GM23248 (cell line): ENCODE measurements at regions not wholly inside any gene's neighbourhood (a gene's known extent, or its start where the extent isn't known, plus 50 kb on each side); places are given as distances from the start of the nearest gene placed in this dataset.

ENCODE experiments used
- EZH2 ChIP-seq: fragments of 200-600 bp; sonication (generic); IDR thresholded peaks from 2 replicates; pipeline ENCODE4 v1.6.1; 2018; ENCODE audit warnings: antibody characterized with exemption, mild to moderate bottlenecking; ENCODE audit not compliant: insufficient read depth, poor library complexity, severe bottlenecking
- EZH2phosphoT487 ChIP-seq: fragments of 200-600 bp; sonication (generic); IDR thresholded peaks from 2 replicates; pipeline ENCODE4 v1.6.1; 2018; ENCODE audit warnings: antibody characterized with exemption, moderate library complexity, mild to moderate bottlenecking, low read depth; ENCODE audit not compliant: insufficient read depth

DNA sequence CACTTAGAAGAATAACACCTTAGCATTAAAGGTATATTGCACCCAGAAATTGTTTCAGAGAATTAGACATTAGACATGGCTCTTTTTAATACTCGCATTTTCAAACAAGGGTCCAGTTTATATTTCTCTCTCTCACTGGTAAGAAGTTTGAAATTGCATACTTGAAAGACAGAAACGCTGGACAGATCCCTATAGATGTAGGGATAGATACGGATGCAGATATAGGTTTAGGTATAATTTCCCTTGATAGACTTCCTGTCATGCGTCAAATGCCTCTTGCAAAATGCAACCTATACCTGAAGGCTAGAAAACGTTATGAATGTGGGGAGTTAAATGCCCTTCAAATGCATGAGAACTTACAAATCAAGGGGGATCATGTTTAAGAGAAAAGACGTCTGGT, 99.4 kb upstream of the BCL6 start:
- TF ChIP-seq EZH2phosphoT487 (no peak), EZH2 (no peak)
